SK-MEL-5 (cell line): ENCODE measurements at regions not wholly inside any gene's neighbourhood (a gene's known extent, or its start where the extent isn't known, plus 50 kb on each side); places are given as distances from the start of the nearest gene placed in this dataset.
A peak's percentile ranks its signal among the peaks of the same experiment; 100 is the strongest.
"Not testable (repeated sequence)": the region's sequence is repeated elsewhere in the genome, so short reads cannot be mapped to it uniquely, and the experiment has no call there.

Experiments
- DNase-seq: peaks from one replicate; pipeline ENCODE4 v3.0.0-alpha.2; 2016; ENCODE audit warnings: low read depth, low spot score
- in situ Hi-C: cut with HindIII; loops from 2 replicates; pipeline ENCODE4 v1.10.0; 2016; ENCODE audit warnings: low sequenced_read_pairs, high pct_unique_total_duplicates, low pct_unique_long_range_greater_than_20kb

DNA sequence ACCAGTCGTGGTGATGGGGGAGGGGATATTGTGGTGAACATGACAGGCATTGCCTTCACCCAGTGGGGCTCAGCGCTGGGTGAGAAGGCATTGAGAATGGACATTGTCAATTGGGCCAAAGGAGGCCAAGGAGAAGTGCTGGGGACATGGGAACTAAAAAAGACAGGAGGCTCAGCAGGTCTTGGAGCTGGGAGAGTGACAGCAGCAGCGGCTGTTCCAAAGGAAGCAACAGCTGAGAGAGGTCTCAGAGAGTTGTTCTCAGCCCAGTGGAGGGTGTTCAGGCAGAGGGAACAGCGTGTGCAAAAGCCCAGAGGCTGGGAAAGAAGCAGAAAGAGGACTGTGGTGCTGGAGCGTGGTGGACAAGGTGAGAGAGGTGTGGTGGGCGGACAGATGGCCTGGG, 56.6 kb upstream of the ASNS start:
- in situ Hi-C loops, DNase-seq: not testable (repeated sequence)

DNA sequence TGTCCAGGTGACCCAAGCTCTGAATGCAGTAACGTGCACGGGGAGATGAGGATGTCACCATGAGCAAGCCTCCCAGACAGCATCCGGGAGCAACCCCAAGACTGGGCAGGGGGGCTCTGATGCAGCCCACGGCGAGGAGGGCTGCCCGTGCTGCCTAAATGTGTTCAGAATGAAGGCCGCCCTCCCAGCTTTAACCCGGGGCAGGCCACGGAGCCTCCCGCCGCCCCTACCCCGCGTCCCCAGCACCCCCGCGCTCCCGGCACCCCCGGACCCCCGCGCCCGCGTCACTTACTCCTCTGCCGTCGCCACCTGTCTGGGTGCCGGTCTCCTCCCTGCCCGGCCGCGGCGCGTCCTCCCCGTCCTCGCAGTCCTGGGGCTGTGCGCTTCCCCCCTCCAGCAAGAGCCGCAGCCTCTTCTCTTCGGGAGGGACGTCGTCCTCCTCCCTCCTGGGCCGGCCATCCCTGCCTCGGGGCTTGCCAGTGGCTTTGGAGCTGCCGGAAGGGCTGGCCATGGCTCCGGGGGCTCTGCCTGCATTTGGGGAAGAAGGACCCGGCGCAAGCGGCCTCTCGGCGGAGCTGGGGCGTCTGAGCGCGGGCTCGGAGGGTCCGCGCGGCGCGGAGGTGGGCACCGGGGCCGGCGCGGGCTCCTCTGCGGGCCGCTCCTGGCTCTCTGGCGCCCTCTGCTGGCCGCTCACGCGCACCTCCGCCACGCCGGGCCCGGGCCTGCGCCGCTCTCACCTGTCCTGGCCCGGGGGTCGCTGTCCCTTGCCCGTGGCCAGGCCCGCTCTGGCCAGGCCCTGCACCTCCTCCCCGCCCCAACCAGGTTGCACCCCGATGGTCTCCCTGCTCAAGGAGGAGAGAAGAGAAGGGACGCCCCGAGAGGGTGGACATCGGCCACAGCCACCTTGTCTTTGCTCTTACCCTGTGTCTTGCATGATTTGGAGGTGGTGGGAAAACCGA, 55.9 kb upstream of the ASNS start:
- in situ Hi-C loops: not testable (repeated sequence)
- DNase-seq: peak; percentile 50
